MM.1S (cell line): ENCODE measurements at regions not wholly inside any gene's neighbourhood (a gene's known extent, or its start where the extent isn't known, plus 50 kb on each side); places are given as distances from the start of the nearest gene placed in this dataset.

Experiments
- DNase-seq: peaks from one replicate; pipeline ENCODE4 v3.0.0-alpha.2; 2015
- H2AFZ ChIP-seq: fragments of 300-600 bp; sonication (generic); 2 replicates; pipeline ENCODE4 v1.6.0; 2016; ENCODE audit warnings: antibody characterized with exemption, low read length
- H3F3A ChIP-seq: fragments of 300-600 bp; sonication (generic); 2 replicates; pipeline ENCODE4 v1.6.1; 2016; ENCODE audit warnings: mild to moderate bottlenecking, antibody characterized with exemption, low read length, moderate library complexity, mixed read lengths; ENCODE audit not compliant: insufficient read depth
- H3K27ac ChIP-seq: fragments of 300-600 bp; sonication (generic); 2 replicates; pipeline ENCODE4 v1.5.1; 2016; ENCODE audit warnings: mild to moderate bottlenecking, low read length
- H3K27me3 ChIP-seq: fragments of 300-600 bp; sonication (generic); replicated peaks from 2 replicates; pipeline ENCODE4 v1.6.0; 2016; ENCODE audit warnings: low read length; ENCODE audit not compliant: insufficient read depth
- H3K36me3 ChIP-seq: fragments of 300-600 bp; sonication (generic); replicated peaks from 2 replicates; pipeline ENCODE4 v1.6.1; 2016; ENCODE audit warnings: mild to moderate bottlenecking, low read length, mixed read lengths; ENCODE audit not compliant: insufficient read depth
- H3K4me1 ChIP-seq: fragments of 300-600 bp; sonication (generic); 2 replicates; pipeline ENCODE4 v1.6.1; 2016; ENCODE audit warnings: low read length, mixed read lengths
- H3K4me2 ChIP-seq: fragments of 300-600 bp; sonication (generic); 2 replicates; pipeline ENCODE4 v1.6.0; 2016; ENCODE audit warnings: low read depth, low read length
- H3K4me3 ChIP-seq: fragments of 300-600 bp; sonication (generic); 2 replicates; pipeline ENCODE4 v1.5.1; 2016; ENCODE audit warnings: low read length, mixed read lengths
- H3K79me2 ChIP-seq: fragments of 300-600 bp; sonication (generic); 2 replicates; pipeline ENCODE4 v1.6.1; 2016; ENCODE audit warnings: mixed run types, low read length, mixed read lengths
- H3K9ac ChIP-seq: fragments of 300-600 bp; sonication (generic); 2 replicates; pipeline ENCODE4 v1.6.1; 2016; ENCODE audit warnings: low read length, mixed read lengths
- H3K9me2 ChIP-seq: fragments of 300-600 bp; sonication (generic); replicated peaks from 2 replicates; pipeline ENCODE4 v1.6.1; 2016; ENCODE audit warnings: mild to moderate bottlenecking, low read length, mixed read lengths; ENCODE audit not compliant: insufficient read depth
- H3K9me3 ChIP-seq: fragments of 300-600 bp; sonication (generic); replicated peaks from 2 replicates; pipeline ENCODE4 v1.6.1; 2016; ENCODE audit warnings: mild to moderate bottlenecking, low read length, mixed read lengths; ENCODE audit not compliant: insufficient read depth
- H4K20me1 ChIP-seq: fragments of 300-600 bp; sonication (generic); 2 replicates; pipeline ENCODE4 v1.6.1; 2016; ENCODE audit warnings: mild to moderate bottlenecking, low read length, moderate library complexity, mixed read lengths; ENCODE audit not compliant: insufficient read depth
- EZH2 ChIP-seq: fragments of 300-600 bp; sonication (generic); optimal IDR thresholded peaks from 2 replicates; pipeline ENCODE3; 2017; ENCODE audit warnings: low read depth, mild to moderate bottlenecking, antibody characterized with exemption, low read length, mixed read lengths
- EZH2phosphoT487 ChIP-seq: fragments of 300-600 bp; sonication (generic); IDR thresholded peaks from 2 replicates; pipeline ENCODE4 v1.6.1; 2018; ENCODE audit warnings: antibody characterized with exemption, low read length
- TF ChIP-seq, protein P1 (sequence below): fragments of 300-600 bp; sonication (generic); IDR thresholded peaks from 2 replicates; pipeline ENCODE4 v1.5.1; 2016; ENCODE audit warnings: antibody characterized with exemption, low read length, mixed read lengths

DNA sequence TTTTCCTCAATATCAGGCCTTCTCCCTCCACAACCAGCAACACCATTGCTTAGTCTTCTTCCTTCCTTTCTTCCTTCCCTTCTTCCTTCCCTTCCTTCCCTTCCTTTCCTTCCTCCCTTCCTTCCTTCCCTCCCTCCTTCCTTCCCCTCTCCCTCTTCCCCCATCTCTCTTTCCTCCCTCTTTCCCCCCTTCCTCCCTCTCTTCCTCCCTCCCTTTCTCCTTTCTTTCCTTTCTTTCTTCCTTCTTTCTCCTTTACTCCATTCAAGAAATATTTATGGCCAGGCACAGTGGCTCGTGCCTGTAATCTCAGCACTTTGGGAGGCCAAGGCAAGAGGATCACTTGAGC is 66.4 kb upstream of the SIRPA start:
- Histone ChIP-seq H4K20me1 (no peaks in the 10 kb centered on the region), H3F3A (no peaks in the 10 kb centered on the region), H3K27me3 (no peaks in the 10 kb centered on the region)

DNA sequence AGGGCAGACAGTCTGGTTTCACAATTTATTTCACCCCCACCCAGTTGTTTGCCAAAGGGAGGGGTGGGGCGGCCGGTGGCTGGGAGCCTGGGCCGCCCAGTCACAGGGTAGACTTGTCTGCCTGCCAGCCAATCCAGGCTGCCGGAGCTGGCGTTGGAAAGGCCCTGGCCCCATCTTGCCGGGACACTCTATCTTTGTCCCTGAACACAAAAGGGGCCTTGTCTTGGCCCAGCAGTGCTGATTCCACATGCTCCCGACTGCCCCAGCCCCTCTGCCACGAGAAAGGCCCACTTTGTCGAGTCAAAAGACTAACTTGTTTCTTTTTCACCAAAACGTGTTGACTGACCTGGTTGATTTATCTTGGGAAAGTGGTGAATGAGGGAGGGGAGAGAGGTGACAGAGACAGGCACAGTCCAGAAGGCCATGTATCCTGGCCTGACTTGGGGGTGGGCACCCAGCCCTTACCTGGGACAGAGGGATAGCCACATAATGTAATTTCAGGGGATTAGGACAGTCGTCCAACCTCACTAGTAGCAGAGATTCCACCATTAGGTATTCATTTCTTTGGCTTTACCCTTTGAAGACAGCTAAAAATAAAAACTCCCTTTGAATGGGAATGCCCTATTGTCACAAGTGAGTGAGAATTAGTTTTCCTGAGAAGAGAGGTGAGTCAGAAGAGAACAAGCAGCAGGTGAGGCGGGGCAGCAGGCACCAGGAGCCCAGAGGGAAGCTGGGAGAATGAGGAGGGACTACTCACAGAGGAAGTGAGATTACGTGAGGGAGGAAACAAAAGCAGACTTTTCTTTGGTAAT is 67.0 kb upstream of the SIRPA start:
- Histone ChIP-seq H3K9me3 (no peaks in the 10 kb centered on the region), H3K4me2 (no peak overlapping the region), H4K20me1 (no peaks in the 10 kb centered on the region), H3K4me3 (no peak overlapping the region), H3K4me1 (no peaks in the 10 kb centered on the region), H3K27ac (no peak overlapping the region), H2AFZ (no peak overlapping the region), H3K27me3 (no peaks in the 10 kb centered on the region), H3K36me3 (no peaks in the 10 kb centered on the region), H3K9me2 (no peaks in the 10 kb centered on the region), H3F3A (no peaks in the 10 kb centered on the region), H3K79me2 (no peaks in the 10 kb centered on the region), H3K9ac (no peak overlapping the region)
- no peak for DNase-seq
- no peak for TF ChIP-seq EZH2phosphoT487
- TF ChIP-seq, protein P1, sequence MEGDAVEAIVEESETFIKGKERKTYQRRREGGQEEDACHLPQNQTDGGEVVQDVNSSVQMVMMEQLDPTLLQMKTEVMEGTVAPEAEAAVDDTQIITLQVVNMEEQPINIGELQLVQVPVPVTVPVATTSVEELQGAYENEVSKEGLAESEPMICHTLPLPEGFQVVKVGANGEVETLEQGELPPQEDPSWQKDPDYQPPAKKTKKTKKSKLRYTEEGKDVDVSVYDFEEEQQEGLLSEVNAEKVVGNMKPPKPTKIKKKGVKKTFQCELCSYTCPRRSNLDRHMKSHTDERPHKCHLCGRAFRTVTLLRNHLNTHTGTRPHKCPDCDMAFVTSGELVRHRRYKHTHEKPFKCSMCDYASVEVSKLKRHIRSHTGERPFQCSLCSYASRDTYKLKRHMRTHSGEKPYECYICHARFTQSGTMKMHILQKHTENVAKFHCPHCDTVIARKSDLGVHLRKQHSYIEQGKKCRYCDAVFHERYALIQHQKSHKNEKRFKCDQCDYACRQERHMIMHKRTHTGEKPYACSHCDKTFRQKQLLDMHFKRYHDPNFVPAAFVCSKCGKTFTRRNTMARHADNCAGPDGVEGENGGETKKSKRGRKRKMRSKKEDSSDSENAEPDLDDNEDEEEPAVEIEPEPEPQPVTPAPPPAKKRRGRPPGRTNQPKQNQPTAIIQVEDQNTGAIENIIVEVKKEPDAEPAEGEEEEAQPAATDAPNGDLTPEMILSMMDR: no peak
- no peak for TF ChIP-seq EZH2

More for the DNA sequence above, 66.4 kb upstream of the SIRPA start:
- H3K36me3 ChIP-seq: no peaks in the 10 kb centered on the region
- H3K27ac ChIP-seq: no peak overlapping the region
- H3K79me2 ChIP-seq: no peaks in the 10 kb centered on the region
- H3K4me2 ChIP-seq: no peak overlapping the region
- H2AFZ ChIP-seq: no peak overlapping the region
- no peak overlapping the region for H3K4me3 ChIP-seq
- H3K9ac ChIP-seq: no peak overlapping the region
- H3K9me3 ChIP-seq: no peaks in the 10 kb centered on the region
- no peaks in the 10 kb centered on the region for H3K4me1 ChIP-seq
- no peak for DNase-seq
- no peaks in the 10 kb centered on the region for H3K9me2 ChIP-seq
- TF ChIP-seq, protein P1: no peak
- TF ChIP-seq EZH2phosphoT487: no peak
- TF ChIP-seq EZH2: no peak

DNA sequence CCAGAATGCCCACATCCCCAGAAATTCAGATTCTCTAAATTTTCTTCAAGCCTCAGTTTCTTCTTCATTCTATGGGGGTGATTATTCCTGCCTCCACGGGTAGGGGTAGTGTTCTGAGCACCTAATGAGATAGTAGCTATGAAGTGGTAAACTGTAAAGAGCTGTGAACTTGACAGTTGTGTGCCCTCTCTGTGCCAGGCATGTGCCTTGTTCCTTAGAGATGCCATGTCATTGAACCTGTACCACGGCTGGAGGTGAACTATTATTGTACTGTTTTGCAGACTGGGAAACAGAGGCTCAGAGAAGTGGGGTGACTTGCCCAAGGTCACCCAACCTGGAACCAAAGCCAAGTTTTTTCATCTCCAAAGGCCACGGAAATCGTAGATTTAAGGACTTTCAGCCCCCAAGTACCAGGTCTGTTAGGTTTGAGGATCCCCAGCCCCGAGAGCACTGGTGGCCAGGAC is 67.7 kb upstream of the SIRPA start:
- H3K79me2 ChIP-seq: no peaks in the 10 kb centered on the region
- no peak overlapping the region for H3K4me2 ChIP-seq

More for the DNA sequence above, 67.7 kb upstream of the SIRPA start:
- no peaks in the 10 kb centered on the region for H3K4me1 ChIP-seq
- H3K4me3 ChIP-seq: no peak overlapping the region
- TF ChIP-seq, protein P1: no peak
- TF ChIP-seq EZH2phosphoT487 (no peak), EZH2 (no peak)
- DNase-seq: no peak
- H3K27ac ChIP-seq: no peak overlapping the region
- H3K27me3 ChIP-seq: no peaks in the 10 kb centered on the region
- H3F3A ChIP-seq: no peaks in the 10 kb centered on the region
- no peaks in the 10 kb centered on the region for H3K9me2 ChIP-seq
- no peaks in the 10 kb centered on the region for H3K9me3 ChIP-seq
- H4K20me1 ChIP-seq: no peaks in the 10 kb centered on the region
- H2AFZ ChIP-seq: no peak overlapping the region
- no peak overlapping the region for H3K9ac ChIP-seq
- no peaks in the 10 kb centered on the region for H3K36me3 ChIP-seq
